Endothelial cell of umbilical vein (primary cell): ENCODE measurements at regions not wholly inside any gene's neighbourhood (a gene's known extent, or its start where the extent isn't known, plus 50 kb on each side); places are given as distances from the start of the nearest gene placed in this dataset.

Experiments
- BruUV-seq: library from RNA; stranded (reverse); fragments of 400-500 nt; replicated peaks from 2 replicates; lab custom pipeline; 2021; lab: Mats Ljungman, UMichigan
- CTCF ChIA-PET: fragments of 300-600, 350-600 bp; sonication (Branson Sonifier 250); formaldehyde crosslinking; loops from one replicate; lab custom pipeline; 2021; ENCODE audit warnings: antibody characterized with exemption, inconsistent platforms; lab: Charles Lee
- POLR2A ChIA-PET: fragments of 300-600, 350-600 bp; sonication (Branson Sonifier 250); formaldehyde crosslinking; loops from one replicate; lab custom pipeline; 2021; ENCODE audit warnings: antibody characterized with exemption, inconsistent platforms; lab: Charles Lee
- DNase-seq: peaks from one replicate; pipeline ENCODE4 v3.0.0-alpha.2; 2011; ENCODE audit warnings: low read depth, low spot score
- FAIRE-seq: peaks from 2 replicates; lab custom pipeline; 2011; peaks lifted over from hg19 to GRCh38; lab: Jason Lieb, UNC
- H2AFZ ChIP-seq: 2 replicates; pipeline ENCODE4 v1.6.0; 2012; ENCODE audit warnings: low read depth, low read length, control low read depth, inconsistent platforms
- H3K27ac ChIP-seq: 2 replicates; pipeline ENCODE4 v1.5.1; 2011; ENCODE audit warnings: low read depth, mild to moderate bottlenecking, control low read depth, low read length, moderate library complexity; ENCODE audit not compliant: insufficient read depth
- H3K27me3 ChIP-seq, 2 experiments: 2 replicates each; pipeline versions ENCODE4 v1.6.0 to v1.6.1; 2011; ENCODE audit warnings: low read length in 2 of 2, mixed read lengths in 1 of 2; ENCODE audit not compliant: control insufficient read depth in 2 of 2, insufficient read depth in 2 of 2
- H3K36me3 ChIP-seq, 2 experiments: 2 replicates in 1 of 2; 3 replicates in 1 of 2; pipeline ENCODE4 v1.5.1; 2011; ENCODE audit warnings: low read length in 2 of 2, mild to moderate bottlenecking in 1 of 2, moderate library complexity in 1 of 2; ENCODE audit not compliant: control insufficient read depth in 2 of 2, insufficient read depth in 2 of 2; ENCODE audit errors: extremely low read depth in 1 of 2
- H3K4me1 ChIP-seq: 3 replicates; pipeline ENCODE4 v1.5.1; 2011; ENCODE audit warnings: mild to moderate bottlenecking, low read length; ENCODE audit not compliant: control insufficient read depth, insufficient read depth; ENCODE audit errors: extremely low read depth
- H3K4me2 ChIP-seq: 2 replicates; pipeline ENCODE4 v1.6.1; 2011; ENCODE audit warnings: low read length, control low read depth, mixed read lengths; ENCODE audit not compliant: insufficient read depth
- H3K4me3 ChIP-seq, 3 experiments: fragments of 200-600 bp in 1 of 3; sonication (generic), shearing (Covaris generic) in 1 of 3; replicated peaks in 1 of 3; 2 replicates each; pipeline ENCODE4 v1.5.1; 2011 to 2016; ENCODE audit warnings: control low read depth in 3 of 3, low read length in 3 of 3, mild to moderate bottlenecking in 2 of 3, inconsistent platforms in 1 of 3, low read depth in 1 of 3, moderate library complexity in 1 of 3; ENCODE audit not compliant: insufficient read depth in 1 of 3
- H3K79me2 ChIP-seq: 2 replicates; pipeline ENCODE4 v1.6.0; 2012; ENCODE audit warnings: low read length, inconsistent platforms; ENCODE audit not compliant: control insufficient read depth, insufficient read depth
- H3K9ac ChIP-seq: replicated peaks from 2 replicates; pipeline ENCODE3; 2011; ENCODE audit warnings: low read length, control low read depth; ENCODE audit not compliant: insufficient read depth; ENCODE audit errors: extremely low read depth
- H3K9me1 ChIP-seq: replicated peaks from 3 replicates; pipeline ENCODE4 v1.6.0; 2011; ENCODE audit warnings: mild to moderate bottlenecking, low read length; ENCODE audit not compliant: control insufficient read depth, insufficient read depth; ENCODE audit errors: extremely low read depth
- H3K9me3 ChIP-seq: replicated peaks from 2 replicates; pipeline ENCODE4 v1.5.1; 2012; ENCODE audit warnings: low read length, inconsistent platforms; ENCODE audit not compliant: control insufficient read depth, insufficient read depth
- H4K20me1 ChIP-seq: replicated peaks from 2 replicates; pipeline ENCODE3; 2011; ENCODE audit warnings: mild to moderate bottlenecking, low read length; ENCODE audit not compliant: control insufficient read depth, insufficient read depth; ENCODE audit errors: extremely low read depth
- CTCF ChIP-seq, 2 donors: IDR thresholded peaks; 1 replicate in 1 of 2; 2 replicates in 1 of 2; pipeline ENCODE4 v1.5.1; 2011; ENCODE audit warnings: low read length in 2 of 2, mild to moderate bottlenecking in 2 of 2, moderate library complexity in 2 of 2, control low read depth in 1 of 2, inconsistent platforms in 1 of 2, low read depth in 1 of 2; ENCODE audit not compliant: insufficient read depth in 1 of 2; ENCODE audit errors: extremely low read depth in 1 of 2
- EZH2 ChIP-seq: IDR thresholded peaks from 2 replicates; pipeline ENCODE4 v1.6.1; 2012; ENCODE audit warnings: borderline replicate concordance, low read depth, mild to moderate bottlenecking, moderate library complexity, low read length, inconsistent platforms; ENCODE audit not compliant: severe bottlenecking
- FOS ChIP-seq: IDR thresholded peaks from 2 replicates; pipeline ENCODE4 v1.6.1; 2011; ENCODE audit warnings: mild to moderate bottlenecking, low read length, moderate library complexity, borderline replicate concordance; ENCODE audit not compliant: insufficient read depth
- GATA2 ChIP-seq: IDR thresholded peaks from 2 replicates; pipeline ENCODE4 v1.7.0; 2011; ENCODE audit warnings: low read depth, mild to moderate bottlenecking, moderate library complexity, mixed read lengths, low read length; ENCODE audit not compliant: insufficient read length, insufficient read depth
- JUN ChIP-seq: IDR thresholded peaks from 2 replicates; pipeline ENCODE4 v1.6.1; 2011; ENCODE audit warnings: borderline replicate concordance, low read depth; ENCODE audit not compliant: insufficient read length, insufficient read depth
- MYC ChIP-seq: IDR thresholded peaks from one replicate; pipeline ENCODE4 v1.6.1; 2011; ENCODE audit warnings: mild to moderate bottlenecking, low read depth, low read length
- POLR2A ChIP-seq: IDR thresholded peaks from 2 replicates; pipeline ENCODE4 v1.6.1; 2012; ENCODE audit warnings: low read depth, mild to moderate bottlenecking, control low read depth, low read length
- POLR2AphosphoS5 ChIP-seq: IDR thresholded peaks from 2 replicates; pipeline ENCODE4 v1.6.1; 2012; ENCODE audit warnings: low read depth, mild to moderate bottlenecking, control low read depth, low read length, moderate library complexity; ENCODE audit not compliant: insufficient read depth
- dilution Hi-C: fragments of 300-500 bp; cut with MboI; formaldehyde crosslinking; loops from one replicate; pipeline ENCODE4 v1.15.0; 2019; ENCODE audit warnings: low sequenced_read_pairs; ENCODE audit not compliant: extremely low pct_ligation_motif_present
- intact Hi-C: fragments of 100-400 bp; cut with micrococcal nuclease; formaldehyde crosslinking; loops from one replicate; pipeline ENCODE4 v1.10.0; 2022
- TF ChIP-seq, protein P1 (sequence below): IDR thresholded peaks from 2 replicates; pipeline ENCODE4 v1.6.1; 2011; ENCODE audit not compliant: insufficient read depth, insufficient read length

DNA sequence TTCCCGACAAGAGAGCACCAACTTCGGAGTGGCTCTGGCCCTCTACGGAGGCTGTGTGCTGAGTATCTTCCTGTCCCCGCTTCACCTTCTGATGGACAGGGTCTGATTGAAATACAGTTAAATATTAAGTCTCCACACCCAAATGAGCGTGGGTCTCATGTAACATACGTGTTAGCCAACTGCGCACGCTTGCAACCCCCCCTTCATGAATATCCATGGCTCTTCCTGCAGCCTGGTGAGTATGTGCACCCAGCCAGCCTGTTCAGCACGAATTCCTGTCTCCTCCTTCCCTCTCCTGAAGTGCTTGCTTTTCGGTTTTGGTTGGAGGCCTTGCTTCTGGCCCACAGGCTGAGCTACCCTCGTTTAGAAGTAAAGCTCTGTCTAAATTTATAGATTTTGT is 102.9 kb upstream of the FRMD1 start:
- Histone ChIP-seq H2AFZ (no peak overlapping the region), H3K79me2 (no peaks in the 10 kb centered on the region), H3K36me3 (no peaks in the 10 kb centered on the region), H3K9me3 (no peaks in the 10 kb centered on the region), H3K4me3 (no peak overlapping the region), H3K4me2 (no peak overlapping the region), H3K27me3 (no peaks in the 10 kb centered on the region), H3K4me1 (no peaks in the 10 kb centered on the region), H4K20me1 (no peaks in the 10 kb centered on the region), H3K9me1 (no peaks in the 10 kb centered on the region), H3K27ac (no peak overlapping the region), H3K9ac (no peak overlapping the region)
- no TSS peak for BruUV-seq
- DNase-seq (no peak), FAIRE-seq (no peak)
- CTCF ChIA-PET: no interaction called here
- POLR2A ChIA-PET: no interaction called here
- TF ChIP-seq POLR2A: no peak
- no peak for TF ChIP-seq EZH2
- TF ChIP-seq, protein P1, sequence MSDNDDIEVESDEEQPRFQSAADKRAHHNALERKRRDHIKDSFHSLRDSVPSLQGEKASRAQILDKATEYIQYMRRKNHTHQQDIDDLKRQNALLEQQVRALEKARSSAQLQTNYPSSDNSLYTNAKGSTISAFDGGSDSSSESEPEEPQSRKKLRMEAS: no peak
- no peak for TF ChIP-seq JUN
- no peak for TF ChIP-seq GATA2
- TF ChIP-seq POLR2AphosphoS5: no peak
- TF ChIP-seq MYC: no peak
- TF ChIP-seq CTCF (IDR thresholded peaks at IDR 0.05; ENCODE audit: extremely low read depth in 1 of 2, insufficient read depth in 1 of 2, low read depth in 1 of 2, low read length in 2 of 2): no peak
- no peak for TF ChIP-seq FOS
- dilution Hi-C loops (no loop called here), intact Hi-C loops (no loop called here)
